ENCODE measurements at regions not wholly inside any gene's neighbourhood (a gene's known extent, or its start where the extent isn't known, plus 50 kb on each side); places are given as distances from the start of the nearest gene placed in this dataset.
"Not testable (repeated sequence)": the region's sequence is repeated elsewhere in the genome, so short reads cannot be mapped to it uniquely, and the experiment has no call there.

GRCh38 chr1:60877376-60877775 lies 205.0 kb upstream of the NFIA start:
- FAIRE-seq (no peak), DNase-seq (ENCODE audit: low read depth) (no peak)
- TF ChIP-seq CTCF (IDR thresholded peaks at IDR 0.05; ENCODE audit: insufficient read depth, low read length, severe bottlenecking) = no peak
- no peaks in the 10 kb centered on the region for H3K36me3 ChIP-seq (ENCODE audit: control insufficient read depth, insufficient read depth, low read length)
- no peak overlapping the region for H3K4me3 ChIP-seq (ENCODE audit: low read depth, low read length)
- no peaks in the 10 kb centered on the region for H3K27me3 ChIP-seq (ENCODE audit: control insufficient read depth, insufficient read depth, low read length)

GRCh38 chr1:60876952-60877351 lies 205.4 kb upstream of the NFIA start:
- Histone ChIP-seq H3K27me3 (ENCODE audit: control insufficient read depth, insufficient read depth, low read length) (no peaks in the 10 kb centered on the region), H3K36me3 (ENCODE audit: control insufficient read depth, insufficient read depth, low read length) (no peaks in the 10 kb centered on the region), H3K4me3 (ENCODE audit: low read depth, low read length) (no peak overlapping the region)
- FAIRE-seq = no peak
- DNase-seq (ENCODE audit: low read depth) = no peak
- TF ChIP-seq CTCF (IDR thresholded peaks at IDR 0.05; ENCODE audit: insufficient read depth, low read length, severe bottlenecking) = no peak

- Histone ChIP-seq H3K4me3 (ENCODE audit: low read depth, low read length) (no peak overlapping the region), H3K27me3 (ENCODE audit: control insufficient read depth, insufficient read depth, low read length) (no peaks in the 10 kb centered on the region), H3K36me3 (ENCODE audit: control insufficient read depth, insufficient read depth, low read length) (no peaks in the 10 kb centered on the region)
- no peak for TF ChIP-seq CTCF (IDR thresholded peaks at IDR 0.05; ENCODE audit: insufficient read depth, low read length, severe bottlenecking)
- DNase-seq (ENCODE audit: low read depth) (peak; percentile 9), FAIRE-seq (no peak)
Observed at GRCh38 chr1:60875138-60875537, 207.2 kb upstream of the NFIA start.

GRCh38 chr1:60874718-60875117 lies 207.6 kb upstream of the NFIA start:
- no peak for TF ChIP-seq CTCF (IDR thresholded peaks at IDR 0.05; ENCODE audit: insufficient read depth, low read length, severe bottlenecking)
- Histone ChIP-seq H3K4me3 (ENCODE audit: low read depth, low read length) (no peak overlapping the region), H3K36me3 (ENCODE audit: control insufficient read depth, insufficient read depth, low read length) (no peaks in the 10 kb centered on the region), H3K27me3 (ENCODE audit: control insufficient read depth, insufficient read depth, low read length) (no peaks in the 10 kb centered on the region)
- DNase-seq (ENCODE audit: low read depth) = peak; percentile 86
- FAIRE-seq = no peak

- H3K4me3 ChIP-seq (ENCODE audit: low read depth, low read length); DNase-seq (ENCODE audit: low read depth); FAIRE-seq: not testable (repeated sequence)
Observed at GRCh38 chr1:60873396-60873795, 209.0 kb upstream of the NFIA start.

GRCh38 chr1:60872426-60873054 lies 209.8 kb upstream of the NFIA start:
- no peaks in the 10 kb centered on the region for H3K27me3 ChIP-seq (ENCODE audit: control insufficient read depth, insufficient read depth, low read length)
- TF ChIP-seq CTCF (IDR thresholded peaks at IDR 0.05; ENCODE audit: insufficient read depth, low read length, severe bottlenecking) = no peak

More at GRCh38 chr1:60873396-60873795, 209.0 kb upstream of the NFIA start:
- H3K27me3 ChIP-seq (ENCODE audit: control insufficient read depth, insufficient read depth, low read length); H3K36me3 ChIP-seq (ENCODE audit: control insufficient read depth, insufficient read depth, low read length): not testable (repeated sequence)

More at GRCh38 chr1:60872426-60873054, 209.8 kb upstream of the NFIA start:
- no peak for DNase-seq (ENCODE audit: low read depth)
- no peaks in the 10 kb centered on the region for H3K36me3 ChIP-seq (ENCODE audit: control insufficient read depth, insufficient read depth, low read length)
- H3K4me3 ChIP-seq (ENCODE audit: low read depth, low read length) = no peak overlapping the region
- FAIRE-seq = no peak

All from bronchial epithelial cell (primary cell).